NCI-H524 (cell line): ENCODE measurements at regions not wholly inside any gene's neighbourhood (a gene's known extent, or its start where the extent isn't known, plus 50 kb on each side); places are given as distances from the start of the nearest gene placed in this dataset.
"Not testable (repeated sequence)": the region's sequence is repeated elsewhere in the genome, so short reads cannot be mapped to it uniquely, and the experiment has no call there.

ENCODE experiments used
- DNase-seq, 2 experiments: peaks; one replicate each; lab custom pipeline; 2025; lab: John Stamatoyannopoulos, UW

DNA sequence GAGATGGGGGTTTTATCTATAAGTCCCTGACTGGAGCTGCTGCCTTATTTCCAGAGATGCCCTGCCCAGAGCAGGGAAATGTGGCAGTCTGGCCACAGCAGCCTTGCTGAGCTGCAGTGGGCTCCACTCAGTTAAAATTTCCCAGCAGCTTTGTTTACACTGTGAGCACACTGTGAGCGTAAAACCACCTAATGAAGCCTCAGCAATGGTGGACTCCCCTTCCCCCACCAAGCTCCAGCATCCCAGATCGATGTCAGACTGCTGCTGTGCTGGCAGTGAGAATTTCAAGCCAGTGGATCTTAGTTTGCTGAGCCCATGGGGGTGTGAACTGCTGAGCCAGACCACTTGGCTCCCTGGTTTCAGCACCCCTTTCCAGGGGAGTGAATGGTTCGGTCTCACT, 208.7 kb upstream of the RAI14 start:
- no peak for DNase-seq

DNA sequence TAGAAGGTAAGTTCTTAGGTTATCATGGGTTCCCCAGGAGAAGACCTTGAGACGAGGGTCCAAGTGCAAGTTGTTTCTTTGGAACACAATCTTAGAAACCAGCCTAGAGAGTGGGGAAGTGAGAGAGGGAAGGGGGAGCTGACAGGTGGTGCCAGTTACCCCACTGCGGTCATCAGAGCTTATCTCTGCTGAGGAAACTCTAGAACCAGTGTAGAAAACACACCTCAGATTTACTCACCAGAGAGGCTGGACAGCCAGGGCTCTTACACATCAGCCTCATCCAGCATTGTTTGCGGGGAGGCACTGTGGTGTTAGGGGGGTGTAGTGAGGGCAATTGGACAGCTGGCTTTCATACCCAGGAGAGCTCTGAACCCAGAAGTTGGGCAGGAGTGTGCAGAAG, 206.5 kb upstream of the RAI14 start:
- DNase-seq = peak in 1 of 2 experiments; percentile 48

DNA sequence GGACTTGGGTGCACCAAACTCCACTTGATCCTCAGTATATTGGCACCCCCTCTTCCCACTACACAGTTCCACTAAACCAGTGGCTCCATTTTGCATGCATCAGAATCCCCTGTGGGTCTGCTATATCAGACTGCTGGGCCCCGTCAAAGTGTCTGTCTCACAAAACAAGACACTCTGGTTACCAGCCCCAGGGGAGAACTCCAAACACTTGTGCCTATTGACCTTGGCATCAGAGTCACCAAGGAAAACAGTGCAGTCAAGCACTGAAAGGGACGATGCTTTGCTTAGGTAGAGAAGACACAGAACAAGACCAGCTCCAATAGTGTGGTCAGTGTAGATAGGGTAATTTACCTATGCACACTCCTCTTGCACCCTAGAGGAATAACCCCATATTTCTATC, 205.8 kb upstream of the RAI14 start:
- no peak for DNase-seq

DNA sequence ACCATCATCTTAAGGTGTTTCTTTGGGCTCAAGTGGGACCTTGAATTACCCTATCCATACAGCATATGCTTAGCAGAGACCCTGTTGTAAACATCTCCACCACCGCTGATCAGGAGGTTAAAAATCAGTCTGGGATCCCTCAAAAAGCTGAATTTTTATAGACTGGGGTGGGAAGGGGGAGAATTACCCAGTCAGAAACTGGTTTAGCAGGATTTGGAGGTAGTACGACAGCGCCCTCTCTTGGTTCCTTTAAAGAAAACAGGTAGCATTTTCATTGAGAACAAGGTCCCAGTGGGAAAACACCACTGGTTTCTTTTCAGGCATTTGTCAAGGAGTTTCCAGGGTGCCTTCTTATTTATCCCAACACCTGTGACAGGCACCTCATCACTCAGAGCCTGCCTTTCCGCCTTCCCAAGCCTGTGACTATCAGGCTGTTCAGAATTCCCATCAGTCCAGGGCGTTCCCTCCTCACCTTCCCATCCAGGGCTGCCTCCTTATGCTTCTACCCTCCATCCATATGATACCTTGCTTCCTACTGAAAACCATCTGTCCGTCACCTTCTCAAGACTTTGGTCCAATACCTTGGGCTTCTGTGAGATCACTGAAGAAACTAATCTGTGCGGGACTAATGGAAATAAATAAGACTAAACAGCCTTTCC, 203.8 kb upstream of the RAI14 start:
- peak; percentile 63 to 68 for DNase-seq

DNA sequence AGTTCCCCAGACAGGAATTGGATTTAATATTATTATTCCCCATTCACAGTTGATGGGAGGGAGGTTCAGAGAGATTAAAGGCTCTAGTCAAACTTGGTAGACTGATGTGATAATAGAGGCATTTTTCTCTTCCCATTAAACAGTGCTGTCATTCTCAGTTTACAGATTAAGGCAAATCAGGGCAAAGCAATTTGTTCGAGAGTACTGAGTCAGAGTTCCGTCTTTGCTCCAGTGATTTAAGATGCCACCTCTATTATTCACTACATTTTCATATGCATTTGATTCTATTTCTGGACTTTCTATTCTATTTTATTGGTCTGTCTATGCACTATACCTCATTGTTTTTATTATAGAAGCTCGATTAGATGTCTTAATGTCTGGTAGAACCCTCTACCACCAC, 201.0 kb upstream of the RAI14 start:
- DNase-seq = no peak

DNA sequence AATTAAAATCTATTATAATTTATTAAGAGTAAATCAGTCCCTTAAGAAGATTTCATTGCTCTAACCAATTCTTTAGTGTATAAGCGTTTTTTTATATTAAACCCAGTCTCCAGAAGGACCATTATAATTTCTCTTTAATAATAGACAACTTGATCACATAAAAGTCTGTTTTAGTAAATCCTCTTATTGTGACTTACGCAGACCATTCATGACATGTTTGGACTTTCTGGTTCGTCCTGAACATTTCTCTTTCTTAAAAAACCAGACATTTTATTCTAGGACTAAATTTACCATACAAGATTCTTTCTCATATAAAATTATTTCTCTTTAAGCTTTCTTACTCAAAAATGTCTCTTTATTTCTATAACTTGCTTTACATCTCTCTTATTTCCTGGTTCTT, 196.2 kb upstream of the RAI14 start:
- no peak for DNase-seq

DNA sequence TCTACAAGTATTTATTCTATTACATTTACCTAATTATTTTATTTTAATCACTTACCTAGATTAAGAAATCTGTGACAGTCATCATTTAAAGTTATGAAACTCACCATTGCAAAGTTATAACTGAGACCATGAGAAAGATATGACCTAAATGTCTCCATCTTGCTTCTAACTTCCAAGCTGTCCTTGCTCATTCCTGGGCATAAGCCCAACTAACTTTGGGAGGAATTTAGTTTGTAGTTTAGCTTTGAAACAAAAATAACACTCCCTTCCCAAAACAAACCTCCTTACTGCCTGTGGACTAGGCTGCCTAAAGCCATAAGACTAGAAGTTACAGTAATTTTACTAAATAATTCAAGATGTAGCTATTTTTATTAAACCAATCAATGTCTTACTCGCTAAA, 195.6 kb upstream of the RAI14 start:
- no peak for DNase-seq

DNA sequence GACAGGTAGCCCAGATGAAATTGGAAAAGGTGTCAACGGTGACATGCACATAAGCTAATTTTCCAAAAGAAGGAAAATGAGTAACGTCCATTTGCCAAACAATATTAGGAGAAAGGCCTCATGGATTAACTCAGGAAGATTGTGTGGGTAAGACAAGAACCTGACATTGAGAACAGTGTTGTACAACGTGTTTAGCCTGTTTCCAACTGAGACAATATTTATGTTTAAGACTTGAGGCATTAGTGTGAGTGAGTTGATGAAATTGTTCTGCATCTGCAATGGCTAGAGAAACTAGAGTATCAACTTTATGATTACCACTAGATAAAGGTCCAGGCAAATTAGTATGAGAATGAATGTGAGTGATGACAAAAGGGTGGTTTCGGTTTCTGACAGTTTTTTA, 191.3 kb upstream of the RAI14 start:
- DNase-seq = no peak

DNA sequence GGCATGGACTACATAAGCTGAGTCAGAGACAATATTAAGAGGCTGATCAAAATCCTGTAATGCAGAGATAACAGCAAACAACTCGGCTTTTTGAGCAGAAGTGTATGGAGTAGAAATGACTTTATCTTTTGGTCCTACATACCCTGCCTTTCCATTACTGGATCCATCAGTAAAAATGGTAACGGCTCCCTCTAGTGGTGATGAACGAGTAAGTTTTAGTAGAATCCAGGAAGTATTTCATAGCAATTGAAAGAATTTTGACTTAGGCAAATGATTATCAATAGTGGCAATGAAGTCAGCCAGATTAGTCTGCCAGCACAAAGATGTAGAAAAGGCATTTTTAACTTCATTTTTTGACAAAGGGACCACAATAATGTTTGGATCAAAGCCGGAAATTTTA, 190.8 kb upstream of the RAI14 start:
- DNase-seq = peak; percentile 29 to 57

DNA sequence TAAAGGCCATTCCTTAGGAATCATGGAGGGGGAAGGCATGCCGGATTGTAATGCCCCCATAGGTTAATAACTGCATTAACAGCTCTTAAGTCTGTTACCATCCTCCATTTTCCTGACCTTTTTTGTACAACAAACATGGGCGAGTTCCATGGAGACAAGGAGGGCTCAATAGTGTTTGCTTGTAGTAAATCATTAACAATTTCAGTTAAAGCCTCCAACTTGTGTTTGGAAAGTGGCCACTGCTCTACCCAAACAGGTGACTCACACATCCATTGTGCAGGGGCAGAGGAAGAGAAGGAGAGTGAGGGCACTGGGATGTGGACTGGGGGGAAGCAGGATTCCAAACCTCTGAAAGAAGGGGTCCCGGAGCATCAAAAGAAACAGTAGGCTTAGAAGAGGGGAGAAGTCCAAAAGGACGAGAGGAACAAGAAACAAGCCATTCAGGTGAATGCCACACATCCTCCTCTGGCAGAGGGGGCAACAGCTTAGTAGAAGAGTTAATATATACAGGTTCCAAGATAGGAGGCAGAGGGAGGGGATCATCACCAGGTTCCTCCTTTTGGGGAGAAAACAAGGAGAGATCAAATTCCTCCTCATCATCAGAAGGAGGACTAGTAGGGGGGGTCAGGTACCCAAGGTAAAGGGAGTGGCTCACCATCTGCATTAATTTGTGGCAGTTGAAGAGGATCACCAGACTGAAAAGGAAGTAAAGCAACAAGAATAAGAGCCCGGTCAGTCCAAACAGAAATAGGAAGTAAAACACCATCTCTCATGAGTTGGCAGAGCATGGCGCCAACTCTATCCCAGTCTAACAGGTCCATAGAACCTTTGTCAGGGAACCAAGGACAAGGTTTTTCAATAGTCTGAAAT, 189.4 kb upstream of the RAI14 start:
- not testable (repeated sequence) for DNase-seq

DNA sequence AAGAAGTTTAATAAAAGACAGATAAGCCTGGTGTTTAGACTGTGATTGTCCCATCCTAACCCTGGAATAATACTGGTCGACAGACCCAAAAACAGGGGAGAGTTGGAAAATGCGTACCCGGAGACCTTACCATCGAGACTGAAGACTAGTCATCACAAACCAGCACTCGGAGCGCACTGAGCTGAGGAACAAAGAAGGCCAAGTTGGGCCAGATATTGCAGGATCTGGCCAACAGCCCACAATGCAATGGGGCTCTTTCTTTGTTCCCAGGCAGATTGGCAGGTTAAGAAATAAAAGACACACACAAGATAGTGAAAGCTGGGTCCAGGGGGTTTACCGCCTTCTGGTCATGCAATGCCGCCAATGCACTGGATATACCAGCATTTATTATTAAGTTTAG, 188.7 kb upstream of the RAI14 start:
- DNase-seq = no peak

DNA sequence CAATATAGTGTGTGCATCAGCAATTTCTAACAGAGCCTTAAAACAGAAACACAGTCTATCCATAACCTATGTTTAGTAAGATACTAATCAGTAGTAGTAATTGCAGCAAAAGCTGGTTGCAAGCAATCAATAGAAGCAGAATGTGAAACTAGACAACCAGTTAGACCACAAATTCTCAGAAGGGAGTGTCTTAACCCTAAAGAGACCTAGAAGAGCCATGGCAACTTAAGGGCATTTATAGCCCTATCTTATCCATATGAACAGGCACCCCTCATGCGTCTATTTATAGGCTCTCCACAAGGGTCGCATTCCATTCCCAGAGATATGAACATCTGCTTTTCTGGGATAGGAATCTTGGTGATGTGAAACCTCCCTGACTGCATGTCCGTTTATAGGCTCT, 188.1 kb upstream of the RAI14 start:
- not testable (repeated sequence) for DNase-seq

DNA sequence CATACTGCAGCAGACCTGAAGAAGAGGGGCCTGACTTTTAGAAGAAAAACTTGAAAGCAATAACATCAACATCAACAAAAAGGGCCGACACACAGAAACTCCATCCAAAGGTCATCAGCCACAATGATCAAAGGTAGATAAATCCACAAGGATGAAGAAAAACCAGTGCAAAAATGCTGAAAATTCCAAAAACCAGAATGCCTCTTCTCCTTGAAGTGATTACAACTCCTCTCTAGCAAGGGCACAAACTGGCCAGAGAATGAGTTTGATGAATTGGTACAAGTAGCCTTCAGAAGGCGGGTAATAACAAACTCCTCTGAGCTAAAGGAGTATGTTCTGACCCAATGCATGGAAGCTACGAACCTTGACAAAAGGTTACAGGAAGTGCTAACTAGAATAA, 186.2 kb upstream of the RAI14 start:
- DNase-seq = no peak

DNA sequence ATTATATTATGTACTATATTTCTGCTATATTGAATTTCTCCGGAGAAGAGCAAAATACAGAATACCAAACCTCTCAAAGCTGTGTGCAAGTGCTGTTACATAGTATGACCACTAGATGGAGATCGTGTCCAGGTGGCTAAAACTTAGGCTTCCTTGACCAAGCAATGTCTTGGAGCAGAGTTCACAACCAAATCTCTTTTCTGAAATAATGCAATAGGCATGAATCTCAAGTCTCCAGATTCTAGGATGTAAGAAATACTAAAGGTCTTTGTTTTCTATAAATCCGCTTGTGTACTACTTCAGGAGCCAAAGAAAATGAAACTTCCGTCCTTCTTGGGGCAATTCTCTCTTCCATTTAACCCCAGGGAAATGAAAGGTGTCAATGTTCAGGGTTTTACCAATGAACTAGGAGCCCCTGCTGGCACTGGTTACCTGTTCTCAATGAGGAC, 181.5 kb upstream of the RAI14 start:
- peak in 1 of 2 experiments; percentile 50 for DNase-seq

DNA sequence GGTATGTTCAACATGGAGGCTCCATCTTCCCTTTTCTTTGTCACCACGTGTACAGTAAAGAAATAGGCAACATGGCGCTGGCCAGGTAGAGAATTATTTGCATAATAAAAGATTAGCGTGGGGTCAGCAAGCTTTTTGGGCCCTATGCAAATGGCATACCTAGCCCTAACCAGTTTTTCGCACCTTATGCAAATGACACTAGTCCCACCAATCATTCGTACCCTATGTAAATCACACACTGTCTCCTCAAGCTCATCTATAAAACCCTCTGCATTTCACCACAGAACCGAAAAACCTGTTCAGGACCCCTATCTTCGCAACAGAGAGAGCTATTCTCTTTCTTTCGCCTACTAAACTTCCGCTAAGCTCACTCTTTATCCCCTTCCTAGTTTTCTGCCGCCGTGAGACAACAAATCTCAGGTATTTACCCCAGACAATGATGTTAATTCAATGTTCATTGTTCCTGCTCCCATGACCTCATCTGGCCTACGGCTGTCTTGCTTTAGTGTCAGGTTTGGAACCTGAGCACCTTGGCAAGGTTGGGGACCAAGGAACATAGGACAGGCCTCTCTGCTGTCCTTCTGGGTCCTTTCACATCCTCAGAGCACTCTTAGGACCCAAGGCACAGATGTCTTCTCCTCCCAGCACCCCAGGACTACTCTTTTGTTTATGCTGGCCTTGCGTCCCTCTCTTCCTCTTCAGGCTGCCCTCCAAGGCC, 180.7 kb upstream of the RAI14 start:
- DNase-seq = no peak

DNA sequence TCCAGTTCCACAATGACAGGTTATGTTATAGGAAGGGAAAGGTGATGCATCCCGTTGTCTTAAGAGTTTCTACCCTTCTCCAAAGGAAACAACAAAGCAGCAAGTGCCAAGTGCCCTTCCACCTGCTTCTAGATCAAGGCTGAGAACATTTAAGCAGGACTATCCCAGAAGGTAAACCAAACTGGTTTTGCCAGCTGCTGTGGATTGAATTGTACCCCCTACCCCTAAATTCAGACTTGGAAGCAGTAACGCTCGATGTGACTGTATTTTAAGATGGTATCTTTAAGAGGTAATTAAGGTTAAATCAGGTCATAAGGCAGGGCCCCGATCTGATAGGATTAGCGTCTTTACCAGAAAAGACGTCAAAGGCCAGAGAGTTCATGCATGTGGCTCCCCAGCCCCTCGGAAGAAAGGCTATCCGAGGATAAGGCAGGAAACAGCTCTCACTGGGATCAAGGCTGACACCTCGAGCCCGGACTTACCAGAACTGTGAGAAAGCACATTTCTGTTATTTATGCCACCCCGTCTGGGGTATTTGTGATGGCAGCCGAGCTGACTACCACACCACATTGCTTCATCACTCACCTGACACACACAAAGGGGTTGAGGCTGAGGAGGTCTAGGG, 179.1 kb upstream of the RAI14 start:
- no peak for DNase-seq

DNA sequence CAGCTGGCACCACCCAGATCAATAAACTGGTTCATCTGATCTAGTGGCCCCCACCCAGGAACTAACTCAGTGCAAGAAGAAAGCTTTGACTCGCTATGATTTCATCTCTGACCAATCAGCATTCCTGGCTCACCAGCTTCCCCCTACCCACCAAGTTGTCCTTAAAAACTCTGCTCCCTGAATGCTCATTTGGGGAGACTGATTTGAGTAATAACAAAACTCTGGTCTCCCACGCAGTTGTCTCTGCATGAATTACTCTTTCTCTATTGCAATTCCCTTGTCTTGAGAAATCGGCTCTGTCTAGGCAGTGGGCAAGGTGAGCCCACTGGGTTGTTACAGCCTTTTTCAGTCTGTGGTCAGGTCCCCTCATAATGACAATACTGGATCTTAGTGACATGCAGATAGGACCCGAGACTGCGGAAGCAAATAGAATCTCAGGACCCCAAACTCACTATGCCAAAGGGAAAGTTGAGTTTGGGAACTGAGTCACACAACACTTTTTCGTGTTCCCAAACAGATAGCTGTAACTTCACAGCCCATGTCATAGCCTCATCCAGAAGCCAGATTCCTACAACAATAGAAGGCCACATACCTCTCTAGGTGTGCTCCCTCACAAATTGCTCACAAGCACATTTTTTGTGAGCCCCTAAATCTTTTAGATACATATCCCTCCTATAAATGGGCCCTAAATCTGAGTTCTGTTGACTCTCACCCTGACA, 175.2 kb upstream of the RAI14 start:
- no peak for DNase-seq

DNA sequence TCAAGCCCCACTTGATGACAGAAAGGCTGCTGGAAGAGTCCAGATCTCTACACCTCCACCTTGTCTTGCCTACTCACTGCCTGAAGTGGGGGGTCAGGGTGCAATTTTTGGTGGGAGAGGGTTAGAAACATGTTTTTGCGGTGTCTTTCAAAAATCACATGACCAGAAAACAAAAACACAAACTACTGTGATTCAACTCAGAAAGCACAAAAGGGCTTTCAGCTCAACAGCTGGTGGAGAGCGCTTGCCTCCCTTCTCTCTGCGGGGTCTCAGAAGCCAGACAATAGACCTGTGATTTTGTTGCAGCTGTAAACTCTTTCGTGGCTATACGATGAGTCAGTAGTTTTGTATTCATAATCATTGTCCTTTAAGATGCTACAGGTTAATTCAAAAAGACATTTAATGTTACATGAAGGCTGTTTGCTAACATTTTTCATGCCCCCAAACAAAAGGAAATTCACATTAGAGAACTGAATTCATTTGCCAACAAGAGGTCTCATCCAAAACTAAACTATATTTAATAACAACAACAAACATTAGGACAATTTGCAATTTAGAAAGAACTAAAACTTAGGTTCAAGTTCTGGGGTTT, 172.6 kb upstream of the RAI14 start:
- DNase-seq = no peak

DNA sequence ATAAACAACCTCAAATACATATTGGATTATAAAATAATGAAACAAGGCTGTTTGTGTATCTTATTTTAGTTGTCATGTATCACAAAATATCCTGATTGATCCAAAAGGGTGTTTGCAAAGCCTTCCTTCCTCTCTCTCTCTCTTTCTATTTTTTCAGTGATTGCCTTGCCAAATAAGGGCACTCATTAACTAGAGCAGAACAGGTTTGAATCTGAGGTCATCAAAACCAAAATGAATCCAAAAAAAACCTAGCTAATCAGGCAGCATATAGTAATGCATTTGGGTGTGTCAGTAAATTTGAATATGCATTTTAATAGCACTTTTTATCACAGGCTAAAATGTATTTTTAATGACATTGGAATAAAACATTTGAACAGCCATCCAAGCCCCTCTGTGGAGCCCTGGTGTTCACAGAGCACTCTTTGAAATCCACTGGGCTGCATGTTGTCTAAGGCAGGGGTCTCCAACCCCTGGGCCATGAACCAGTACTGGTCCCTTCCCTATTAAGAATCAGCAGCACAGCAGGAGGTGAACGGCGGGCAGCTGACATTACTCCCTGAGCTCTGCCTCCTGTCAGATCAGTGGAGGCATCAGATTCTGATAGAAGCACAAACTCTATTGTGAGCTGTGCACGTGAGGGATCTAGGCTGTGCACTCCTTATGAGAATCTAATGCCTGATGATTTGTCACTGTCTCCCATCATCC, 171.8 kb upstream of the RAI14 start:
- DNase-seq = no peak

DNA sequence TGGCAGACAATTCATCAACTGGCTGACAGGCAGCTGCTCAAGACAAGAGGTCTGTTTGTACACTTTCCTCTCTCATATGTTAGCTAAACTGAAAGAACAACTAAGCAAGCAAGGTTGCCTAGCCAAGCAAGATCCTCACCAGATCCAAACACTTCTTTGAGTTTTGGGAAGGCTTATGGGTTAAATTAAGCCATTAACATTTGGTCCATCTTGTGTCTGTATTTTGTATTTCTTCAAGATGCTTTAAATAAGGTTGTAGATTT, 170.4 kb upstream of the RAI14 start:
- DNase-seq = no peak
